ENCODE measurements at regions not wholly inside any gene's neighbourhood (a gene's known extent, or its start where the extent isn't known, plus 50 kb on each side); places are given as distances from the start of the nearest gene placed in this dataset.

DNA sequence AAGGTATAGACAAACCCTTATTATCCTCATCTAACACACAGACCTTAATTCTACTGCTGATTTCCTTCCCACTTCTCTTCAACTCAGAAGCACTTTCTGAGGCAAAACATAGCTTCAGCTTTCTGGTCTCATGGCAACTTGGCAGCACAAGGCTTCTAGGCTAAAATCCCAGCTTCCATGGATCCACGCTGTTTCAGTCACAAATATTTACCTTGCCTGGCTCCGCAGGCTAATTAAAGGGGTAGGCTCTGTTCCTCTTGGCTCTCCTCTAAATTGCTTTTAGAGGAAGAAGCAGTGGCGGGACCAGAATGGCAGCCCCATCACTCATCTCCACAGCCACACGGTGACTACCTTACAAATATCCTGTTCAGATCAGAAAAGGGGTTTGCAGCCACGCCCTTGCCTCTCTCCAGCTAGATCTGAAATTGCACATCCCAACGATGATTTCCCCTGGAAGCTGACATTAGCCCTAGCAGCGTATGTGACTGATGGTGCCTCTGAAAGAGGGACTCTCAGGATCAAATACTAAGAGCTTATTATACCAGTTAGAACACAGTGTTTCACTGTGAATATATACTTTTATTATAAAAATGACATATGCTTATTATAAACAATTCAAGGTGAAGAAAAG, 221.5 kb upstream of the NUDT4 start:
- no peak for DNase-seq
- TF ChIP-seq JUND (IDR thresholded peaks at IDR 0.05): no peak
- TF ChIP-seq, protein P1, sequence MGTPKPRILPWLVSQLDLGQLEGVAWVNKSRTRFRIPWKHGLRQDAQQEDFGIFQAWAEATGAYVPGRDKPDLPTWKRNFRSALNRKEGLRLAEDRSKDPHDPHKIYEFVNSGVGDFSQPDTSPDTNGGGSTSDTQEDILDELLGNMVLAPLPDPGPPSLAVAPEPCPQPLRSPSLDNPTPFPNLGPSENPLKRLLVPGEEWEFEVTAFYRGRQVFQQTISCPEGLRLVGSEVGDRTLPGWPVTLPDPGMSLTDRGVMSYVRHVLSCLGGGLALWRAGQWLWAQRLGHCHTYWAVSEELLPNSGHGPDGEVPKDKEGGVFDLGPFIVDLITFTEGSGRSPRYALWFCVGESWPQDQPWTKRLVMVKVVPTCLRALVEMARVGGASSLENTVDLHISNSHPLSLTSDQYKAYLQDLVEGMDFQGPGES (IDR thresholded peaks at IDR 0.05; ENCODE audit: low read depth, low read length): no peak
- TF ChIP-seq, protein P2, sequence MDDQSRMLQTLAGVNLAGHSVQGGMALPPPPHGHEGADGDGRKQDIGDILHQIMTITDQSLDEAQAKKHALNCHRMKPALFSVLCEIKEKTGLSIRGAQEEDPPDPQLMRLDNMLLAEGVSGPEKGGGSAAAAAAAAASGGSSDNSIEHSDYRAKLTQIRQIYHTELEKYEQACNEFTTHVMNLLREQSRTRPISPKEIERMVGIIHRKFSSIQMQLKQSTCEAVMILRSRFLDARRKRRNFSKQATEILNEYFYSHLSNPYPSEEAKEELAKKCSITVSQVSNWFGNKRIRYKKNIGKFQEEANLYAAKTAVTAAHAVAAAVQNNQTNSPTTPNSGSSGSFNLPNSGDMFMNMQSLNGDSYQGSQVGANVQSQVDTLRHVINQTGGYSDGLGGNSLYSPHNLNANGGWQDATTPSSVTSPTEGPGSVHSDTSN (IDR thresholded peaks at IDR 0.05): no peak
- no peak for TF ChIP-seq RFX5 (IDR thresholded peaks at IDR 0.05; ENCODE audit: low read length)
- TF ChIP-seq FOSL2 (IDR thresholded peaks at IDR 0.05; ENCODE audit: borderline replicate concordance, low read depth): no peak
- TF ChIP-seq RCOR1 (IDR thresholded peaks at IDR 0.05; ENCODE audit: low read length): no peak
- TF ChIP-seq TAF1 (IDR thresholded peaks at IDR 0.05; ENCODE audit: borderline replicate concordance, low read depth, low read length): no peak
- TF ChIP-seq EP300 (IDR thresholded peaks at IDR 0.05; ENCODE audit: borderline replicate concordance in 1 of 2, low read depth in 1 of 2, low read length in 1 of 2): no peak
- H3K4me1 ChIP-seq (ENCODE audit: control insufficient read depth in 1 of 2, insufficient read depth in 2 of 2, low read depth in 1 of 2, low read length in 1 of 2): no peaks in the 10 kb centered on the region
- POLR2A ChIA-PET: no interaction called here
- H3K36me3 ChIP-seq (replicated peaks in 1 of 2; ENCODE audit: control insufficient read depth in 1 of 2, insufficient read depth in 2 of 2, low read length in 1 of 2): no peaks in the 10 kb centered on the region
- no peak overlapping the region for H3K27ac ChIP-seq (ENCODE audit: low read depth in 2 of 2, low read length in 1 of 2)
- no peak overlapping the region for H3K9ac ChIP-seq
- no peak overlapping the region for H3K4me3 ChIP-seq (ENCODE audit: low read depth in 2 of 2, low read length in 1 of 2)
- no peaks in the 10 kb centered on the region for H4K20me1 ChIP-seq (ENCODE audit: insufficient read depth)
- H3K4me2 ChIP-seq: no peak overlapping the region
- H3K9me2 ChIP-seq: no peaks in the 10 kb centered on the region
- no peaks in the 10 kb centered on the region for H3K9me3 ChIP-seq
- no peaks in the 10 kb centered on the region for H3F3A ChIP-seq (replicated peaks; ENCODE audit: insufficient read depth)
- H3K27me3 ChIP-seq (ENCODE audit: insufficient read depth): no peaks in the 10 kb centered on the region
- WGBS (ENCODE audit: low lambda C conversion rate): 81% methylated on average over 6 of the region's 7 CpGs
- H3K79me2 ChIP-seq (ENCODE audit: insufficient read depth): no peaks in the 10 kb centered on the region
- H2AFZ ChIP-seq (ENCODE audit: low read depth): no peak overlapping the region
- CTCF ChIA-PET: interaction anchor here (1.5 kb wide), 1 partner anchor 168 kb away, joined by 4 read pairs; no protein-coding TSS in a partner anchor

DNA sequence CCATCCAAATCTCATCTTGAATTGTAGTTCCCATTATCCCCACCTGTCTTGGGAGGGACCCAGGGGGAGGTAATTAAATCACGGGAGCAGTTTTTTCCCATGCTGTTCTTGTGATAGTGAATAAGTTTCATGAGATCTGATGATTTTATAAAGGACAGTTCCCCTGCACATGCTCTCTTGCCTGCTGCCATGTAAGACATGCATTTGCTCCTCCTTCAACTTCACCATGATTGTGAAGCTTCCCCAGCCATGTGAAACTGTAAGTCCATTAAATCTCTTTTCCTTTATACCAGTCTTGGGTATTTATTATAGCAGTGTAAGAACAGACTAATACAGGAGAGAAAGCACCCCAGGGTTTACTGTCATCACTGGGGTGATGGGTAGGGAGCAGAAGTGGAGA, 220.4 kb upstream of the NUDT4 start:
- no peak overlapping the region for H3K9ac ChIP-seq
- H3K9me3 ChIP-seq: no peaks in the 10 kb centered on the region
- H3K36me3 ChIP-seq (replicated peaks in 1 of 2; ENCODE audit: control insufficient read depth in 1 of 2, insufficient read depth in 2 of 2, low read length in 1 of 2): no peaks in the 10 kb centered on the region
- no peak overlapping the region for H3K27ac ChIP-seq (ENCODE audit: low read depth in 2 of 2, low read length in 1 of 2)
- no peak overlapping the region for H3K4me2 ChIP-seq
- TF ChIP-seq, protein P3, sequence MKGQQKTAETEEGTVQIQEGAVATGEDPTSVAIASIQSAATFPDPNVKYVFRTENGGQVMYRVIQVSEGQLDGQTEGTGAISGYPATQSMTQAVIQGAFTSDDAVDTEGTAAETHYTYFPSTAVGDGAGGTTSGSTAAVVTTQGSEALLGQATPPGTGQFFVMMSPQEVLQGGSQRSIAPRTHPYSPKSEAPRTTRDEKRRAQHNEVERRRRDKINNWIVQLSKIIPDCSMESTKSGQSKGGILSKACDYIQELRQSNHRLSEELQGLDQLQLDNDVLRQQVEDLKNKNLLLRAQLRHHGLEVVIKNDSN (IDR thresholded peaks at IDR 0.05; ENCODE audit: borderline replicate concordance, low read depth): no peak
- TF ChIP-seq RCOR1 (IDR thresholded peaks at IDR 0.05; ENCODE audit: low read length): no peak
- no peak for TF ChIP-seq RXRA (IDR thresholded peaks at IDR 0.05; ENCODE audit: borderline replicate concordance, low read depth)
- TF ChIP-seq, protein P4, sequence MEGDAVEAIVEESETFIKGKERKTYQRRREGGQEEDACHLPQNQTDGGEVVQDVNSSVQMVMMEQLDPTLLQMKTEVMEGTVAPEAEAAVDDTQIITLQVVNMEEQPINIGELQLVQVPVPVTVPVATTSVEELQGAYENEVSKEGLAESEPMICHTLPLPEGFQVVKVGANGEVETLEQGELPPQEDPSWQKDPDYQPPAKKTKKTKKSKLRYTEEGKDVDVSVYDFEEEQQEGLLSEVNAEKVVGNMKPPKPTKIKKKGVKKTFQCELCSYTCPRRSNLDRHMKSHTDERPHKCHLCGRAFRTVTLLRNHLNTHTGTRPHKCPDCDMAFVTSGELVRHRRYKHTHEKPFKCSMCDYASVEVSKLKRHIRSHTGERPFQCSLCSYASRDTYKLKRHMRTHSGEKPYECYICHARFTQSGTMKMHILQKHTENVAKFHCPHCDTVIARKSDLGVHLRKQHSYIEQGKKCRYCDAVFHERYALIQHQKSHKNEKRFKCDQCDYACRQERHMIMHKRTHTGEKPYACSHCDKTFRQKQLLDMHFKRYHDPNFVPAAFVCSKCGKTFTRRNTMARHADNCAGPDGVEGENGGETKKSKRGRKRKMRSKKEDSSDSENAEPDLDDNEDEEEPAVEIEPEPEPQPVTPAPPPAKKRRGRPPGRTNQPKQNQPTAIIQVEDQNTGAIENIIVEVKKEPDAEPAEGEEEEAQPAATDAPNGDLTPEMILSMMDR (IDR thresholded peaks at IDR 0.05): no peak
- H3K4me1 ChIP-seq (ENCODE audit: control insufficient read depth in 1 of 2, insufficient read depth in 2 of 2, low read depth in 1 of 2, low read length in 1 of 2): no peaks in the 10 kb centered on the region
- no peaks in the 10 kb centered on the region for H3K27me3 ChIP-seq (ENCODE audit: insufficient read depth)
- H3K4me3 ChIP-seq (ENCODE audit: low read depth in 2 of 2, low read length in 1 of 2): no peak overlapping the region
- H3K9me2 ChIP-seq: no peaks in the 10 kb centered on the region
- H4K20me1 ChIP-seq (ENCODE audit: insufficient read depth): no peaks in the 10 kb centered on the region
- WGBS (ENCODE audit: low lambda C conversion rate): 82% methylated on average over 1 of the region's 1 CpG
- ChIA-PET POLR2A (no interaction called here), CTCF (no interaction called here)
- H3F3A ChIP-seq (replicated peaks; ENCODE audit: insufficient read depth): no peaks in the 10 kb centered on the region
- no peaks in the 10 kb centered on the region for H3K79me2 ChIP-seq (ENCODE audit: insufficient read depth)
- DNase-seq: no peak
- no peak overlapping the region for H2AFZ ChIP-seq (ENCODE audit: low read depth)

Measured in SK-N-SH (cell line).